ENCODE measurements at regions not wholly inside any gene's neighbourhood (a gene's known extent, or its start where the extent isn't known, plus 50 kb on each side); places are given as distances from the start of the nearest gene placed in this dataset.

DNA sequence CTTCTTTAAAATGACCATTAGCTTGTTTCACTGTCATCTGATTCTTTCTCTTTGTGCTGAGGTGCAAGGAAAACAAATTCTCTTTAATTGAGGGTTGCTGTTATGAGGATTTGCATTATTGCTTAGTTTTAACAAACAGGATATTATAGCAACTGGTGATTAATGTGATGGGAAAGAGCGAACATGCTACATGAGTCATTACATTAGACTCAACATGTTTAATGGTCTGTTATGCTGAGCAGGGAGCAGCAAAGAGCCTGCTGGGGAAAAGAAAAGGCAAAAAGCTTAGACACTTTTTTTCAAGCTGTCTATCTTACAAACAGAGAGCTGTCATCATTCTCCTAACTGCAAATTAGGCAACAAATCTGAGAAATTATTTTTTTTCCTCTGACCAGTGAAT is 230.5 kb upstream of the LCORL start:
- Mint-ChIP-seq H3K36me3 (no peaks in the 10 kb centered on the region), H3K27me3 (ENCODE audit: low read depth) (no peaks in the 10 kb centered on the region), H3K27ac (no peak overlapping the region), H3K9me3 (peaks cover 17% of the 10 kb centered on the region), H3K4me3 (no peak overlapping the region), H3K4me1 (no peaks in the 10 kb centered on the region)
- TF ChIP-seq, protein P1, sequence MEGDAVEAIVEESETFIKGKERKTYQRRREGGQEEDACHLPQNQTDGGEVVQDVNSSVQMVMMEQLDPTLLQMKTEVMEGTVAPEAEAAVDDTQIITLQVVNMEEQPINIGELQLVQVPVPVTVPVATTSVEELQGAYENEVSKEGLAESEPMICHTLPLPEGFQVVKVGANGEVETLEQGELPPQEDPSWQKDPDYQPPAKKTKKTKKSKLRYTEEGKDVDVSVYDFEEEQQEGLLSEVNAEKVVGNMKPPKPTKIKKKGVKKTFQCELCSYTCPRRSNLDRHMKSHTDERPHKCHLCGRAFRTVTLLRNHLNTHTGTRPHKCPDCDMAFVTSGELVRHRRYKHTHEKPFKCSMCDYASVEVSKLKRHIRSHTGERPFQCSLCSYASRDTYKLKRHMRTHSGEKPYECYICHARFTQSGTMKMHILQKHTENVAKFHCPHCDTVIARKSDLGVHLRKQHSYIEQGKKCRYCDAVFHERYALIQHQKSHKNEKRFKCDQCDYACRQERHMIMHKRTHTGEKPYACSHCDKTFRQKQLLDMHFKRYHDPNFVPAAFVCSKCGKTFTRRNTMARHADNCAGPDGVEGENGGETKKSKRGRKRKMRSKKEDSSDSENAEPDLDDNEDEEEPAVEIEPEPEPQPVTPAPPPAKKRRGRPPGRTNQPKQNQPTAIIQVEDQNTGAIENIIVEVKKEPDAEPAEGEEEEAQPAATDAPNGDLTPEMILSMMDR (IDR thresholded peaks at IDR 0.05; ENCODE audit: unreplicated experiment), result no peak
- DNase-seq (ENCODE audit: low spot score in 2 of 2, unreplicated experiment in 2 of 2), result no peak

DNA sequence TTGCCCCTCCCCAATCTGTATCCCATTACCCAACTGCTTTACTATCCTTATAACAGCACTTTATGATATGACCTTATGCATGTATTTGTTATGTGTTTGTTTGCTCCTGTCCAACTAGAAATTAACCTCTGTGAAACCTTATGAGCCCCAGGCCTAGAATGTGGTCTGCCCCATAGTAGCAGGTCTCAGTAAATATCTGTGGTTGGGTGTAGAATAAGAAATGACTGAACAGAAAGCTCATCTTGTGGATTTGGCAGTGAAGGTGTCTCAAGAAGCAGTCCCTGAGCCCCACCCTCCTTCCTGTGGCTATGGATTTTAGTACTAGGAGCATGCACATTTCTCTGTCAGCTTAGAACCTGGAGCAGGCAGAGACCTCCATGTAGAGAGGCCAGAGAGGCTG is 229.0 kb upstream of the LCORL start:
- Mint-ChIP-seq H3K27ac (no peak overlapping the region), H3K4me3 (no peak overlapping the region), H3K9me3 (peaks cover 5% of the 10 kb centered on the region), H3K4me1 (no peaks in the 10 kb centered on the region), H3K36me3 (no peaks in the 10 kb centered on the region), H3K27me3 (ENCODE audit: low read depth) (no peaks in the 10 kb centered on the region)
- TF ChIP-seq, protein P1 (IDR thresholded peaks at IDR 0.05; ENCODE audit: unreplicated experiment), result no peak
- no peak for DNase-seq (ENCODE audit: low spot score in 2 of 2, unreplicated experiment in 2 of 2)

DNA sequence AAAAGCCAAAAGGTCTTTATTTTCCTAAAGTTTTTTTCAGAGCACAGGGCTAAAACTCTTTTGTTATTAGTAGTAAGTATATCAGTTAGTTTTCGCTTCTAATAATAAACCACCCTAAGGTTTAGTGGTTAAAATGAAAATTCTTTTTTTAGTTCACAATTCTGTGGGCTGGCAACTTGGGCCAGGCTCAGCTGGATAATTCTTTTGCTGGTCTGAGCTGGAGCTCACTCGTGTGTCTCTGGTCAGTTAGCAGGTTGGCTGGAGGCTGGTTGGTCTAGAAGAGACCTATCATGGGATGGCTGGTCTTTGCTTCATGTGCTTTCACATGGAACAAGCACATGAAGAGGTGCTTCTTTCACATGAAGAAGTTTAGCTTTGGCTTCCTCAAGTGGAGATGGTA is 227.1 kb upstream of the LCORL start:
- Mint-ChIP-seq H3K36me3 (no peaks in the 10 kb centered on the region), H3K27ac (no peak overlapping the region), H3K27me3 (ENCODE audit: low read depth) (no peaks in the 10 kb centered on the region), H3K4me1 (no peaks in the 10 kb centered on the region), H3K9me3 (no peaks in the 10 kb centered on the region), H3K4me3 (no peak overlapping the region)
- DNase-seq (ENCODE audit: low spot score in 2 of 2, unreplicated experiment in 2 of 2), result no peak
- TF ChIP-seq, protein P1 (IDR thresholded peaks at IDR 0.05; ENCODE audit: unreplicated experiment), result no peak

DNA sequence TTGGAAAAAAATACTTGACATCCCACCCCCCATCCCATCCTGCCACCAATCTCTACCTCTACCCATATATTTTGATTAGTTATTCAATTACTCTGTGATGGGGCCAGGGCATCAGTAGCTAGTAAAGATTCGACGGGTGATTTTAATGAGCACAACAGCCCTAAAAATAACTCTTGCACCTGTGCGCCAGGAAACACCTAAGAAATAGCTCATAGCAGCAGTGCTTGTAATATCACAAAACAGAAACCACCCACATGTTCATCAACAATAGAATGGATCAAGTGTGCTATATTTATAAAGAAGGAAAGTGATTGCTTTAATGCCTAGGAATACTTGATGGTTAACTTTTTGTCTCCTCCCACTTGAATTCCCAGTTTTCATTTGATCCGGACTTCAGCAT is 225.6 kb upstream of the LCORL start:
- Mint-ChIP-seq H3K4me1 (peaks cover 3% of the 10 kb centered on the region), H3K36me3 (no peaks in the 10 kb centered on the region), H3K9me3 (no peaks in the 10 kb centered on the region), H3K4me3 (no peak overlapping the region), H3K27me3 (ENCODE audit: low read depth) (no peaks in the 10 kb centered on the region), H3K27ac (no peak overlapping the region)
- no peak for DNase-seq (ENCODE audit: low spot score in 2 of 2, unreplicated experiment in 2 of 2)
- TF ChIP-seq, protein P1 (IDR thresholded peaks at IDR 0.05; ENCODE audit: unreplicated experiment), result no peak

DNA sequence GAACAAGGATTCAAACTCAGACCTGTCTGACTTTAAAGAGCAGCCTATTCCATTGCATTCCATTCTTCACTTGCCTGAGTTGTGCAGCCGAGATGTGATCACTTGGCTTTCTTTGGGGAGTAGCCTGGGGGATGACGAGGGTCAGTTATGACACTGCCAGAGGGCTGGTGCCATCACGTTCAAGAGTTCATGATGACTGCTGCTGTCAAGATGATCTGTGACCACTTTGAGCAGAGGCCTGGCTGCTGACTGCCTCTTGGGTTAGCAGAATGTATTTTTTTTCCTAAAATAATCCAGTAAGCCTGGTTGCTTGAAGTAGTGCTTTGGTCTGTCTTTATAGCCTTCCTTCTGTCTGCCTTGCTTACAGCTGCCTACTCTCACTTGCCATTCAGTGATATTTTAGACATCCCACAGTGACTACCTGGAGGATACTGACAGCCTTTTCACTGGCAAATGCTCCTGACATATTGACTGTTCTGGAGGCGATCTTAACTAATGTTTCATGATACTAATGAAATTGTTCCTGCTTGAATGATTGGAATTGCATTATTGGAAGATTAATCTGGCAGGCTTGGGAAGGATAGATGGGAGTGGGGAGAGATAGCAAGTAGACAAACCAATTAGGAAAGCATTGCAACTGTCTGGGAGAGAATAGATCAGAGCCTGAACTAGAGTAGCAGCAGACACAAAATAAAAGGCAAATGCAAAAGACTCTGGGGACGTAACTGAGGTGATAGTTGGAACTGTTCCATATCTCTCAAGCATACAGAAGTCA is 221.6 kb upstream of the LCORL start:
- TF ChIP-seq, protein P1 (IDR thresholded peaks at IDR 0.05; ENCODE audit: unreplicated experiment), result no peak
- Mint-ChIP-seq H3K27me3 (ENCODE audit: low read depth) (no peaks in the 10 kb centered on the region), H3K9me3 (no peaks in the 10 kb centered on the region), H3K27ac (no peak overlapping the region), H3K4me3 (no peak overlapping the region), H3K36me3 (no peaks in the 10 kb centered on the region), H3K4me1 (peaks cover 3% of the 10 kb centered on the region)
- DNase-seq (ENCODE audit: low spot score in 2 of 2, unreplicated experiment in 2 of 2), result no peak
